Suprapubic skin (tissue), 3 donors: ENCODE measurements at regions not wholly inside any gene's neighbourhood (a gene's known extent, or its start where the extent isn't known, plus 50 kb on each side); places are given as distances from the start of the nearest gene placed in this dataset.

Experiments used
- CTCF ChIP-seq, 2 donors: fragments of 200-600 bp in 1 of 2; fragments of 450-650 bp in 1 of 2; sonication (generic) in 1 of 2; IDR thresholded peaks; one replicate each; pipeline ENCODE4 v1.5.1; 2016 to 2019; ENCODE audit warnings: antibody characterized with exemption in 2 of 2, mild to moderate bottlenecking in 1 of 2, moderate library complexity in 1 of 2
- EP300 ChIP-seq: sonication (generic); formaldehyde crosslinking; IDR thresholded peaks from one replicate; pipeline ENCODE4 v1.6.1; 2017; ENCODE audit warnings: antibody characterized with exemption

DNA sequence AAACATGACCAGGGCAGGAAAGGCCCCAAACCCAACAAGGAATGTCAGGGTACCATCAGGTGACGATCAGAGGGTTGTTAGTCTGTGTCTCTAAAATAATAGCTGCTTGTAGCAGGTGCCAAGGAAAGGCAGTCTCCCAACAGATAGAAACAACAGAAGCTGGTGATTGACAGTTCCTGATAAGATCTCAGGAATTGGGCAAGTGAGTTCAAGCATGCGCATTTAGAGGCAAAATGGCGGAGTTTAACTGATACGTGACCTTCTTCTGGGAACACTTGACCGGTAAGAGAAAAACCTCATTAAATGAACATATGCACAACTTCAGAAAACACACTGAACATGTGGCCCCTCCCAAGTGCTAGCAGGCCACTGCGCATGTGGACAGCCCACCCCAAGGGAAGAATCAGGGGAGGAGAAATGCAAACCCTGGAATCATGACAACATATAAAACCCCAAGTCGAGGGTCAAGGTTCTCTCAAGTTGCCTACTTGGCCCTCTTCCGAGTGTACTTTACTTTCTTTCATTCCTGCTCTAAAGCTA lies 664.9 kb downstream of the KCNJ3 start:
- no peak for TF ChIP-seq CTCF (IDR thresholded peaks at IDR 0.05)
- no peak for TF ChIP-seq EP300
